Spleen (tissue), 7 donors: ENCODE measurements at regions not wholly inside any gene's neighbourhood (a gene's known extent, or its start where the extent isn't known, plus 50 kb on each side); places are given as distances from the start of the nearest gene placed in this dataset.

ENCODE experiments used
- POLR2A ChIP-seq, 3 donors: fragments of 450-650 bp; IDR thresholded peaks; one replicate each; pipeline ENCODE4 v1.5.1; 2017; ENCODE audit warnings: antibody characterized with exemption in 3 of 3, mild to moderate bottlenecking in 1 of 3
- POLR2AphosphoS5 ChIP-seq, 3 donors: sonication (generic); formaldehyde crosslinking; IDR thresholded peaks; one replicate each; pipeline ENCODE4 v1.5.1; 2017; ENCODE audit warnings: antibody characterized with exemption in 3 of 3
- TF ChIP-seq, protein P1 (sequence below), 11 experiments: fragments of 200-600 bp in 7 of 11; fragments of 450-650 bp in 4 of 11; sonication (generic) in 4 of 11; IDR thresholded peaks in 8 of 11; conservative IDR thresholded peaks in 3 of 11; 1 replicate in 7 of 11; 2 replicates in 4 of 11; pipeline versions ENCODE4 v1.4.0 to v1.8.0; 2016 to 2021; ENCODE audit warnings: antibody characterized with exemption in 11 of 11, inconsistent platforms in 4 of 11, mild to moderate bottlenecking in 1 of 11
- donor health status: DM: no; HTN: no; CAD: no; lungs with moderate emphysema.
- donor health status: DM: no; HTN: no; CAD: no.
- donor health status: DM: no; HTN: no; CAD: no.

DNA sequence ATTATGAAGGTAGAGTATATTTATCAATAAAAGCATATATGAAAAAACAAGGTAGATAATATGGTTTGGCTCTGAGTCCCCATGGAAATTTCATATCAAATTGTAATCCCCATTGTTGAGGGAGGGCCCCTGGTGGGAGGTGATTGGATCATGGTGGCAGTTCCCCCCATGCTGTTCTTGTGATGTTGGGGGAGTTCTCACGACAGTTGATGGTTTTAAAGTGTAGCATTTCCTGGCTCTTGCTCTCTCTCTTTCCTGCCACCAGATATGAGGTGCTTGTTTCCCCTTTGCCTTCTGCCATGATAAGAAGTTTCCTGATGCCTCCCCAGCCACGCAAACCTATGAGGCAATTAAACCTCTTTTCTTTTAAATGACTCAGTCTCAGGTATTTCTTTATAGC, 260.4 kb downstream of the PPARGC1A start:
- TF ChIP-seq POLR2AphosphoS5 (IDR thresholded peaks at IDR 0.05) (no peak), POLR2A (IDR thresholded peaks at IDR 0.05) (no peak)
- TF ChIP-seq, protein P1, sequence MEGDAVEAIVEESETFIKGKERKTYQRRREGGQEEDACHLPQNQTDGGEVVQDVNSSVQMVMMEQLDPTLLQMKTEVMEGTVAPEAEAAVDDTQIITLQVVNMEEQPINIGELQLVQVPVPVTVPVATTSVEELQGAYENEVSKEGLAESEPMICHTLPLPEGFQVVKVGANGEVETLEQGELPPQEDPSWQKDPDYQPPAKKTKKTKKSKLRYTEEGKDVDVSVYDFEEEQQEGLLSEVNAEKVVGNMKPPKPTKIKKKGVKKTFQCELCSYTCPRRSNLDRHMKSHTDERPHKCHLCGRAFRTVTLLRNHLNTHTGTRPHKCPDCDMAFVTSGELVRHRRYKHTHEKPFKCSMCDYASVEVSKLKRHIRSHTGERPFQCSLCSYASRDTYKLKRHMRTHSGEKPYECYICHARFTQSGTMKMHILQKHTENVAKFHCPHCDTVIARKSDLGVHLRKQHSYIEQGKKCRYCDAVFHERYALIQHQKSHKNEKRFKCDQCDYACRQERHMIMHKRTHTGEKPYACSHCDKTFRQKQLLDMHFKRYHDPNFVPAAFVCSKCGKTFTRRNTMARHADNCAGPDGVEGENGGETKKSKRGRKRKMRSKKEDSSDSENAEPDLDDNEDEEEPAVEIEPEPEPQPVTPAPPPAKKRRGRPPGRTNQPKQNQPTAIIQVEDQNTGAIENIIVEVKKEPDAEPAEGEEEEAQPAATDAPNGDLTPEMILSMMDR (IDR thresholded peaks at IDR 0.05 in 8 of 11, conservative IDR thresholded peaks at IDR 0.05 in 3 of 11) = no peak
